Occipital lobe (tissue), 1 donor: ENCODE measurements at regions not wholly inside any gene's neighbourhood (a gene's known extent, or its start where the extent isn't known, plus 50 kb on each side); places are given as distances from the start of the nearest gene placed in this dataset.

Experiments
- DNase-seq: peaks from one replicate; lab custom pipeline; 2025; lab: John Stamatoyannopoulos, UW

DNA sequence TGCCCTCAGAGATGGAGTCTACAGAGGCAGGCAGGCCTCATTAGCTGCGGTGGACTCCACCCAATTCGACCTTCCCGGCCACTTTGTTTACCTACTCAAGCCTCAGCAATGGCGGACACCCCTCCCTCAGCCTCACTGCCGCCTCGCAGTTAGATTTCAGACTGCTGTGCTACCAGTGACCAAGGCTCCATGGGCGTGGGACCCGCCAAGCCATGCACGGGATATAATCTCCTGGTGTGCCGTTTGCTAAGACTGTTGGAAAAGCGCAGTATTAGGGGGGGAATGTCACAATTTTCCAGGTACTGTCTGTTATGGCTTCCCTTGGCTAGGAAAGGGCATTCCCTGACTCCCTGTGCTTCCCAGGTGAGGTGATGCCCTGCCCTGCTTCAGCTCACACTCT is 252.3 kb downstream of the ARL4A start:
- DNase-seq, result no peak

DNA sequence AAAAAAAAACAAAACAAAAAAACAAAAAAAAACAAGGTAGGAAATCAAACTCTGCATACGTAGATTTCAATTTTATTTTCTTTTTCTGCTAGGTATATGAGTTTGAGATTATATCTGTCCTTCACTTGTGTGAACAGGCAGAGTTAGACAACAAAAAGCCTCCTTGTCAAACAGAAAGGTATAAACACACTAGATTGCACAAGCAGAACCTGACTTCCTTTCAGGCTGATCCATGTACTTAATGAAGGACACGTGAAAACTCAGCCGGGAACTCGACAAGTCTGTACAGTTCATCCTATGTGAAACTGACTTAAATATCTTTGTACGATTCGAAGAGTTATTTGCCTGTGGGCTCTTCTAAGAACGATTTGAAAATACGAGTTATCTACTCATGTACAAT is 254.1 kb downstream of the ARL4A start:
- no peak for DNase-seq

DNA sequence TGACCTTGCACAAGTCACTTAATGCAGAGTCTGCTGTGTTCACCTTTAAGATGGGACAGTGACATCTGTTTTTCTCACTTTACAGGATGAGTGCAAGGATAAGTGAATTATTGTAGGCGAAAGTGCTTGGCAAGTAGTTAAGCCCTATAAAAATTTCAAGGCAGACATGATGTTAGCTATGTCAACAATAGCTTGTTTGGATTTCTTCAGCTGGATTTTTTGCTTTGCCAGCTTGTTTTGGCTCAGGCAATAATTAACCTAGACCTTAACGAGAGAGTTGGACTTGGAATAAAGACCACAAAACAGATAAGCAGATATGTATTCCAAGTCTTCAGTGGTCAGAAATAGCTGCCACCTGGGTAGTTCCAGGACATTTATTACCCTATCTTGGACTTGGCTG is 255.2 kb downstream of the ARL4A start:
- no peak for DNase-seq

DNA sequence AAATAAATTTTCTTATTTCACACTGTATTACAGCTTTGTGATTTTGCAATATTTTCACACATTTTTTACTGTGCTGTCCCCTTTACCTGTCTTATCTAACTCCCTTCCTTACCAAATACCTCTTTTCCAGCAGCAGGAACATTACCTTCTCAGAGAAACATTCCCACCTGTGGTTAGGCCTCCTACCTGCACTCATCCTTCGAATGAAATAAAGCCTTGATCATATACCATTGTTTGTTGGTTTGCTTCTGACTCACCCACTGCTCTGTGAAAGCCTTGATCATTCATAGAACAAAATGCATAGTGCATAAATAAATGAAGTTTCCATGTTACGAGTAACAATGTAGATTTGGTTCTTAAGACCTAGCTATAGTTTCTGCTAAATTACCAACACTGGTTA is 256.3 kb downstream of the ARL4A start:
- DNase-seq, result no peak

- no peak for DNase-seq
Measured at GRCh38 chr7:12945901-12946300, 258.5 kb downstream of the ARL4A start.

DNA sequence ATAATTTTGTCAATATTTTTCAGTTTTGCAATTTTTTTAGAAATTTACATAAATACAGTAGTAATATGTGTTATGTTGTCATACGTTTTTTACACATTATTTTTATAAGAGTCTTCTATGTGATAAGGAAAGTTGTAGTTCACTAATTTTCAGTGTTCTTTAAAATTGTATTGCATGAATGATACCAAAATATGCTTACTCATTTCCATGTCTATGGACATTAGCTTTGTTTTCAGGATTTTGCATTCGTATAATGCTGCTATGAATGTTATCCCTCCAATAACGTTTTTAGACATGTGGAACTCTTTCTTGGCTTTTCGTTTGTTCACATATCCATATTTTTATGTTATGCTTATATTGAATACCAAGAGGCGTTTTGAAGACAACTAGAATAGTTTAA is 260.0 kb downstream of the ARL4A start:
- DNase-seq, result no peak

GRCh38 chr7:12949060-12949931 is 261.9 kb downstream of the ARL4A start:
- no peak for DNase-seq

DNA sequence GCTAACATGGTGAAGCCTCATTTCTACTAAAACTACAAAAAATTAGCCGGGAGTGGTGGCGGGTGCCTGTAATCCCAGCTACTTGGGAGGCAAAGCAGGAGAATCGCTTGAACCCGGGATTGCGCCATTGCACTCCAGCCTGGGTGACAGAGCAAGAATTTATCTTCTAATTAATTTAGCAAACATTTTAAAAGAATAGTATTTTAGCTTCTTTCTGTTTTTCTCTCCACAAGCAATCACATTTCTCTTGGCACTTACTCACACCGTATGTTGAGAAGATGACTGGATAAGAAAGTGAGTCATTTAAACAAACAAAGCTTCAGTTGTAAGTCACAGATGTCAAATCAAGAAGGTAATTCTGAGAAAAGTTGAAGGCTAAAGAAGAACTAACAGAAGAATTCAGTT is 264.0 kb downstream of the ARL4A start:
- no peak for DNase-seq

GRCh38 chr7:12954380-12955033 is 267.1 kb downstream of the ARL4A start:
- no peak for DNase-seq

- DNase-seq, result no peak
Measured at GRCh38 chr7:12957487-12957886, 270.1 kb downstream of the ARL4A start.

DNA sequence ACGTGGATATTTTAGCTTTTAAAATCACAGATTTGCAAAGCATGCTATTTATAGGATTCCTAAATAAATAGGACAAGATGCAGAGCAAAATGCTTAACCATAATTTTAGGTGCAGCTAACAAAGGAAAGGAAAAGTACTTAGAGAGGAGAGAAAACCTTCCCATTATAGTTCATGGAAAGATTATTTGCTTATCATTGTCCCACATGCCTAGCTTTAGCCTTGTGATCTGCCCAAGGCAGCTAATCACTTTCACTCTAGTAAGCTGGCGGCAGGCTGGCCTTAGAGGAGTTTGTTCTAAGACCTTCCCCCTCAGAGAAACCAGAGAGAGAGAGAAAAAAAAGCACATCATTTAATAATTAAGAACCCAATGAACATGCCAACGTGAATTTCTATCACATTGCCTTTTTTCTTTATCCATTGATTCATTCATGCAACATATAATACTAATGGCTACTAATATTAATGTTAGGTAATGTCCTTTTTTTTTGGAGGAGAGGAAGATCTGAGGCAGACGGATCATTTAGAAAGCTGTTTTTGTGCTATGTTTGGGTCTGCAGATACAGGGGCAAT is 274.6 kb downstream of the ARL4A start:
- no peak for DNase-seq

DNA sequence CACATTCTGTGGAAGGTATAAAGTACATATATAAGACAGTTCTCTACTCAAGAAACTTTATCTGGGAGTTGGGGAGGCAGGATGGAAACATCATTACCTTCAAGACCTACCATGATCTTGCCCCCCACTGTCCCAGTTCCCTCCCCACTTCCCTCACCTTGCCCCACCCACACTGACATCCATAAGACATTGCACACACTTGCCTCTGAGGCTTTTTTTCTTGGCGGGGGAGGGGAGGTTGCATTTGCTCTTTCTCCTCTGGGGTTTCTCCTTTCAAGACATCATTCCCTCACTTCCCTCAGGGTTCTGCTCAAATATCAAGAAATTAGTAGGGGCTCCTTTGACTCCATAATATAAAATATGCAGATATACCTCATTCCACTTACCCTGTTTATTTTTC is 276.0 kb downstream of the ARL4A start:
- no peak for DNase-seq

DNA sequence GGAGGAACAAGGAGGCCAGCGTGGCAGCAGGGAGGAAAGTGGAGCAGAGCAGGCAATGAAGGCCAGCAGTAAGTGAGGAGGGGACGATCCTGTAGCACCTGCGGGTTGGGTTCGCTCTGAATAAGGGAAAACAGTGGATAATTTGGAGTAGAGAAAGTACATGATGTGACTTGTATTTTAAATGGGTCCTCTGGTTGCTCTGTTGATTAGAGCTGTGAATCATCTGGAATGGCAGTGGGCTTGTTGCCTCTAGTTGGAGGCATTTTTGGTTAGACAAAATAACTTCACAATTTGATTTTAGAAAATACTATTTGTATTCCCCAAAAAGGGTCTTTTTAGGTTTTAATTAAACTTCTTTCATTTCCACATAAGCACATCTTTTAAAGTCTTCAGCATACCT is 277.4 kb downstream of the ARL4A start:
- DNase-seq, result no peak

DNA sequence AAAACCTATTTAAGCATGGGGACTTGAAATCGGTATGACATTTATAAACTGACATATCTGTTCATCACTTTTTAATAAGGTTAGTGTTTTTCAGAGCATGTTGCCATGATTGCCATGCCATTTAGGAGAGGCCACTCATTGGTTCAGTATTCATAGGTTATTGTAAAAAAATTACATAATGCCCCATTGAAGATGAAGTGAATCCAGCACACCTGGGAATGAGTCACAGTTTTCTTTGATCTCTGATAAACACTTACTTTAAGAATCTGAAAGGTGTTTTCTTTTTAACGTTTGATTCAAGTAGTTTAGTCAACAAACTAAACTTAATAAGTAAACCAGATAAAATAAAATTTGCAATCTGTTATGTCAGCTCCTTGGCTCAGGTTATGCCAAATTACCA is 278.3 kb downstream of the ARL4A start:
- no peak for DNase-seq

DNA sequence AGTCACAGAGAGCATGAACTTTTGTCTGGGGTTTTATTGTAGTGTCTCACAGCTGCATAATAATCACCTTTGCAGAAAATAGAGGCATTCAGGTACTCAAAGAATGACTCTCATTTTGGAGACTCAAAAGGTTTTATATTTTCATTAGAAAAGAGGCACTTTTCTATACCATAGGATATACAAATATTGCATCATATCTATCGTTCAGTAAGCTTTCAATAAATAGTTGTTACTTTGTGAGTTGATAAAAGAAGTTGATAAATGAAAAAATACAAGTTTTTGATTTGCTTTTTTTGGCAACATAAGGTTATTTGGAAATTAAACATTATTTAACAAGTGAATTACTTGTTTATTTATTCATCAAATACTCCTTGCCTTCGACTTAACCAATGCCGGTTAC is 279.9 kb downstream of the ARL4A start:
- DNase-seq, result no peak

- DNase-seq, result no peak
Measured at GRCh38 chr7:12968836-12969422, 281.5 kb downstream of the ARL4A start.

DNA sequence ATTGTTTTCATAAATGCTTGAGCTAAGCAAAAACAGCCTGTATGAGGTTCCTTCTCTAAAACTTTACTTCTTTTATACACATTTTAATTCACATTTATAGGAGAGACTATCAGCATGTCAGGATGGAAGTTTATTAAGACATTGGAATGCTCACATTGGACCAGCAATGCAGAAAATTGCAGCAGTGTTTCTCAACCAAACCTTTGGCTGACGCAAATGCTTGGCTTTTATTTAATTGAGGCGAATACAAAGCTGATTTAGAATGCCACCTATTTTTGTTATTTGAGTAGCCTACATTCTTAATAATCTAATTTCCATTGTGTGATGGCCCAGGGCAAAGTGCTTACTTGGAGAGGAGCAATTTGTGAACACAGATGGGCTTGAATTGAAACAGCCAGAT is 283.2 kb downstream of the ARL4A start:
- DNase-seq, result no peak

- no peak for DNase-seq
Measured at GRCh38 chr7:12974451-12975166, 287.2 kb downstream of the ARL4A start.

- no peak for DNase-seq
Measured at GRCh38 chr7:12975412-12975811, 288.0 kb downstream of the ARL4A start.

GRCh38 chr7:12979181-12979580 is 291.7 kb downstream of the ARL4A start:
- no peak for DNase-seq

DNA sequence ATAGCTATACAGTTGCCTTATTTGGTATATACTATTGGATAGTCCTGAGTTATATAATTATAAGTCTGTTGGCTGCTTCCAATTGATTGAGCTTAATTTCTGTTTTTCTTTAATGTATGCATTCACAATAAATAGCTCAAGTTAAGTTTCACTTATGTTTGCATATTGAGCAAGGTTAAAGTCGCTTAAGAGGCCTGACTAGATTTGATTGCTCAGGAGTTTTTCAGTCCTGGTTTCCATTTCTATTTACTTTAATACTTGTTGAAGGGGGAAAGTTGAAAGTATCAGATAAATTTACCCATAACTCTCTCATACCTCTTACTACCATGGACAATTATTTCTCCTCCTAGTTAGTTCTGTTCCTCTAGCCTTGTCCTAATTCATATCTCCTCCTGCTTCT is 294.7 kb downstream of the ARL4A start:
- no peak for DNase-seq

DNA sequence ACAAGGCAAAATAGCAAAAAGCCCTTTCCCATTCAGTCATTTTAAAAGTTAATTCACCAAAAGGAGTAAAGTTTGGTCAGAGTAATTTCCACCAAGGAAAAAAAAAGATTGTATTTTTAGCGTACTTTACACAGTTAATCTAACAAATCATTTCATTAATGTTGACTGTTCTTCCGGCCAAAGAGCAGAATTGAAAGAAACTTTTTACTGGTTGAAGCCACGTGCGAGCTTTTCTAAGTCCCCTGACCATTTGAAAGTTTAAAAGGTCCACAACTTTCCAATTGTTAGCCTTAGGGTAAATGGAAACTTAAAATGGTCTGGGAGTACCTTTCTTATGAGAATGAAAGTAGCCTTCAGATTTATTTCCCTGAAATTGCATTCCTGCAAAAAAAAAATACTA is 296.7 kb downstream of the ARL4A start:
- DNase-seq, result no peak
